ENCODE measurements at regions not wholly inside any gene's neighbourhood (a gene's known extent, or its start where the extent isn't known, plus 50 kb on each side); places are given as distances from the start of the nearest gene placed in this dataset.

DNA sequence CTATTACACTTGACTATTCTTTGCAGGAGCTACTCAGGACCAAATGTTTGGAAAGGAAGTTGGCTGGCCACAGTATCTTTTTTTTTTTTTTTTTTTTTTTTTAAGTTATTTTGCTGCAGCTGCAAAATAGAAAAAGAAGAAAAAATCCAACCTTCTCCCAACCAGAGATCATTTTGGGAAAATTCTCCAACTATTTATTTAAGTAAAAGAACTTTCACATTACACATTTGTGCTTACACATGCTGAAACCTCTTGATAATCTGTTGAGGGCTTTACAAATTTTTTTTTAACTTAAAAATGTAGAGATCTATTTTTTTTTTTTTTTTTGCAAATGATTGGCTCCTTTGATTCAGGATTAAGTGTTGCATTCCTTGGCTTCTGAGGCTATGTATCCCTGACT, 148.0 kb downstream of the POLR2M start:
- H3K9me3 Mint-ChIP-seq: no peaks in the 10 kb centered on the region
- H3K27me3 Mint-ChIP-seq: peaks cover 35 to 36% of the 10 kb centered on the region in 2 donors
- H3K4me1 Mint-ChIP-seq: peaks cover 0 to 2% of the 10 kb centered on the region in 2 donors
- no peak for ATAC-seq (replicated peaks)
- no peak for DNase-seq
- no peak overlapping the region for H3K4me3 Mint-ChIP-seq
- H3K36me3 Mint-ChIP-seq: no peaks in the 10 kb centered on the region
- H3K27ac Mint-ChIP-seq: no peak overlapping the region

DNA sequence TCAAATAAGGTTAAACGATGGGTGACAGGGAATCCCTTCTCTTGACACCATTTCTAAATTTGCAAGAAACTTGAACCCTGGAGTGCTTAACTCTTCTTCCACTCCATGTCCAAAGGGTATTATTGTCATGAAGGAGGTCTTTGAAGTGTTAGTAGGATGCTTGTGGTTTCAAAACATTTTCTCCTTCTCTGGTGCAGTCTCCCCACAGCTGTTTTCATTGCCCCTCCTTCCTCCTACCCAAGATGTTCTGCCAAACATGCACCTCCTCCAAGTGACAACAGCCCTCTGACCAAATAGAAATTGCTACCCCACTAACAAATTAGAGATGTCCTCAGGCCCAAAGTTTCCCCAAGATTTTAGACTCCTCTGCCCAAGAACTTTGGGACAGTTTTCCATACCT, 151.4 kb downstream of the POLR2M start:
- peaks cover 0 to 2% of the 10 kb centered on the region in 2 donors for H3K4me1 Mint-ChIP-seq
- H3K9me3 Mint-ChIP-seq: no peaks in the 10 kb centered on the region
- peaks cover 26 to 28% of the 10 kb centered on the region in 2 donors for H3K27me3 Mint-ChIP-seq
- DNase-seq: no peak
- no peak overlapping the region for H3K4me3 Mint-ChIP-seq
- no peaks in the 10 kb centered on the region for H3K36me3 Mint-ChIP-seq
- ATAC-seq (replicated peaks): no peak
- no peak overlapping the region for H3K27ac Mint-ChIP-seq

DNA sequence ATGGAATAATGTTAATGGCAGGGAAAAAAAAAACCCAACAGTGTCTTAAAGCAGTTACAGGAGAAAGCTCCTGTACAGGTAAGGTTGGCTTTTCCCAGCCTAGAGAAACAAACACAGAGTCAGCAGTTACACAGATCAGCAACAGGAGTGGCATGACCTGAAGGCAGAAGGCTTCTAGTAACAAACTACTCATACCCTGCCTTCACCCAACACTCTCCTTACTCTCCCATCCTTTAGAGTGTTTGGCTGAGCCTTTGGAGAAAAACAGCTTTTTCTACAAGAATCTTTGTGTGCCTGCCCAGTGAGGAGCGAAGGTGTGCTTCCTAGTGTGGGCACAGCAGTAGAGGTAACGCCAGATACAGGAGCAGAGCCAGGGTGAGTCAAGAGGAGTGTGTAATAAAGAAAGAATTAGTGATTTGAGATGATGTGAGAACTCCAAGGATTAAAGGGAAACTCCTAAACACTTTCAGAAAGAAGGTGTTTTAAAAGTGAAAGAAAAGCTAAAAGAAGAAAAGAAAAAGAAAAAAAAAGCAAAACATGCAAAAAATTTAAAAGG, 152.7 kb downstream of the POLR2M start:
- Mint-ChIP-seq H3K27me3 (peaks cover 31 to 32% of the 10 kb centered on the region in 2 donors), H3K27ac (no peak overlapping the region), H3K36me3 (no peaks in the 10 kb centered on the region), H3K9me3 (no peaks in the 10 kb centered on the region), H3K4me3 (no peak overlapping the region), H3K4me1 (peaks cover 0 to 2% of the 10 kb centered on the region in 2 donors)
- DNase-seq: no peak
- ATAC-seq (replicated peaks): no peak

DNA sequence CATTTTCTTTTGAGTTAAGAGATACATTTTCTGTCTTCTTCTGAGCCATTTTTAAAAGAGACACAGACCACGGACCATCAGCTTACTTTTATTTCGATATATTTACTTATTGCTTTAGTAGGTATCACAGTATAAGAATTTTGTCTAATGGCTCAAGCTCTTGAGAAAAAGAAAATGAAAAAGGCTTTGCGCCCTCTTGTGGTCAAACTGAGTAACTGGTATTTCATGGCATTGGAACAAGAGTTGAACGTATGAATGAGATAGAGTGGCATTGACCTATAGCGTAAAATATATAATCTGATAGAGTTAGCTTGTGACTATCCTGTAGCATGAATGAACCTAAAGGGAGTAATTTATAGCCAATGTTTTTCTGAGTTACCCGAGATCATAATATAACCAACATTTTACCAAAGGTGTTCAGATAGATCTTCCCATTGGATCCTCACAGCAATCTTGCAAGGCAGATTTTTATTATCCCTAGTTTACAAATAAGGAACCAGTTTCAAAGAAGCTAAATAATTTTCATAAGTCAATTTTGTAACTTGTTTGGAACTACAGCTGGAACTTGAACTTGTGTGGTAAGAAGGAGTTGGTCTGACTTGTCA, 154.6 kb downstream of the POLR2M start:
- peaks cover 2 to 4% of the 10 kb centered on the region in 2 donors for H3K4me1 Mint-ChIP-seq
- no peaks in the 10 kb centered on the region for H3K36me3 Mint-ChIP-seq
- ATAC-seq (replicated peaks): peak; percentile 36 to 52
- peaks cover 33 to 34% of the 10 kb centered on the region in 2 donors for H3K27me3 Mint-ChIP-seq
- H3K9me3 Mint-ChIP-seq: no peaks in the 10 kb centered on the region
- no peak overlapping the region for H3K4me3 Mint-ChIP-seq
- H3K27ac Mint-ChIP-seq: no peak overlapping the region
- DNase-seq: no peak

DNA sequence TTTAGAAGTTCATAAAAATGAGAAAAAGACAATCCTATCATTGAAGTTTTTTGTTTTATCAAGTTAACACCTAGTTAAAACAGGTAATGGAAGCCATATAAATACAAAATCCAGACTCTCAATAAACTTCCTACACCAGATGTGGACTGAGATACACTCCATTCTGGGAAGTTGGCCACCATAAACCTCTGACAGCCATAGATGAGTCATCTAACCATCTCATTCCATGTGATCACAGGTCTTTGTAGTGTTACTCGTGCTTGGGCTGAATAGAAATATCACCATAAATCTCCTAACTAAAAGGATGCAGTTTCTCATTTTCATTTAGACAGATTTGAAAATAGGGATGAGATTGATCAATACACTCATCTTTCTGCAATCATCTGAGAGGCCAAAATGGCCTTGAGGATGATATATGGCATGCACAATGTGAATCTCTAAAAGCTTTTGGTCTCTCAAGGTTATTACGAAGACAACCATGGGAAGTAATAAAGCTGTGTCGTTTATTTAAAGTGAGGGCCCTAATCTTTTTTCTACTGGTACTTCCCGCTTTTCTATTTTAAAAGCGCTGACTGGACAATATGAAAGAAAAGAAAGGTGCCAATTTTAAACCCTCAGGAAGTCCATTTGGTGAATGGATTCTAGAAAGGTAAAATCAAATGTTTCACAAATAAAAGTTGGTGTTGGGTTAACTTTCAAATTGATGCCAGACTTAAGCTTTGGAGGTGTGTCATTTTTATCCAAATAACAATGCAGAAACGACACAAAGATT, 155.5 kb downstream of the POLR2M start:
- H3K9me3 Mint-ChIP-seq: no peaks in the 10 kb centered on the region
- ATAC-seq (replicated peaks) (no peak), DNase-seq (no peak)
- H3K27me3 Mint-ChIP-seq: peaks cover 31 to 34% of the 10 kb centered on the region in 2 donors
- H3K36me3 Mint-ChIP-seq: no peaks in the 10 kb centered on the region
- peaks cover 2 to 4% of the 10 kb centered on the region in 2 donors for H3K4me1 Mint-ChIP-seq
- H3K4me3 Mint-ChIP-seq: no peak overlapping the region
- H3K27ac Mint-ChIP-seq: no peak overlapping the region

DNA sequence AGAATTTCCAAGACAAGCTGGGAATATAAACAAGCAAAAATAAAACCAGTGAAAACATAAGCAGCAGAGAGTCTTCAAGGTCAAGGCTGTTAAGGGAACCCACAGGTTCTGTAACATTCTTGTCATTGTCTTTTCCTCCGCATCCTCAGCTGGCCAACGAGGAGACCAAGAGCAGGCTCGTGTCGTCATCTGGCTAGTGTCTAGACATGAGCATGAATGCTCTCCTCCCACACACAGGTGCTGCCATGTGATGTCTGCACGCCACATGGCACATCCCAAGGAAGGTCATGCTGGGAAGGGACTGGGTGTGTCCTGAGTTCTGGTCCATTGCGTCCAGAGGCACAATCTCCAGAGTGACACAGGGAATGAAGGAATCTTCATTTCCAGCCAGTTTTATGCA, 156.2 kb downstream of the POLR2M start:
- ATAC-seq (replicated peaks) (no peak), DNase-seq (no peak)
- Mint-ChIP-seq H3K4me3 (no peak overlapping the region), H3K9me3 (no peaks in the 10 kb centered on the region), H3K4me1 (peaks cover 3 to 7% of the 10 kb centered on the region in 2 donors), H3K36me3 (no peaks in the 10 kb centered on the region), H3K27me3 (peaks cover 39 to 40% of the 10 kb centered on the region in 2 donors), H3K27ac (no peak overlapping the region)

DNA sequence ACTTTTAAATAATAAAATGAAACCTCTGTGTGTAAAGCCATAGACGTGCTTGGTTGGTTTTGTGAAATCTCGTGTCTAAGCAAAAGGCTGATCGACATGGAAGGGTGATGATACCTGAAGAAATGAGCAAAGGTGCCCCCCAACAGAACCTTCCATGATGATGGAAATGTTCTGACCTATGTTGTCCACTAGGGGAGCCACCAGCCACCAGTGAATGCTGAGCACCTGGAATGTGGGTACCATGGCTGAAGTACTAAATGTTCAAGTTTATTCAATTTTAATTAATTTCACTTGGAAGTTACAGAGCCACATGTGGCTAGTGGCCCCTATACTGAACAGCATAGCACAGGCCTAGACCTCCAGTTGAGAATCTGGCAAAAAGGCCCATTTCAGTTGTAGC, 158.8 kb downstream of the POLR2M start:
- DNase-seq (no peak), ATAC-seq (replicated peaks) (no peak)
- no peak overlapping the region for H3K27ac Mint-ChIP-seq
- peaks cover 3 to 16% of the 10 kb centered on the region in 2 donors for H3K4me1 Mint-ChIP-seq
- peaks cover 48 to 50% of the 10 kb centered on the region in 2 donors for H3K27me3 Mint-ChIP-seq
- no peak overlapping the region for H3K4me3 Mint-ChIP-seq
- peaks cover 0 to 6% of the 10 kb centered on the region in 2 donors for H3K9me3 Mint-ChIP-seq
- no peaks in the 10 kb centered on the region for H3K36me3 Mint-ChIP-seq

DNA sequence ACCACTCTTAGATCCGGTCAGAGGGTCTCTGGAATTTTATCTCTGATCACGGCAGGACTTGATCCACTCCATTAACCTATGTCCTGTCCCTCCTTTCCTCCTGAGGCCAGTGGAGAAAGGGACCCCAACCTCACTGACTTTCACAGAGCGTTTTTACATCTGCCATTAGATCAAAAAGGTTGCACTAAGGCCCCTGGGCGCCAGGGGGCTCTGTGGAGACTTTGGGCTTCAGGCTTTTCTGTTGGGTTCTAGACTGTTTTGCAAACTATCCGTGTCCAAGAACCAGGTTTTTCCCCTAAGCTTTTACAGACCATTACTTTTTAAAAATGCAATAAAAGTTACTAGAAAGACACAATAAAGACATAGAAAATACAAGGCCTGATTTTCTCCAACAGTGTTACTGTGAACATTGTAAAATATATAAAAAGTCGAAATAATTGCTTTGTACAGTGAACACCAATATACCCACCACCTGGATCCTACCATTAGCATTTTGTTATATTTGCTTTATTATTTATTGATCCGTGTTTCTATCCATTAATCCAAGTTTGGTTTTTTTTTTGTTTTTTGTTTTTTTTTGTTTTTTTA, 159.7 kb downstream of the POLR2M start:
- peaks cover 0 to 6% of the 10 kb centered on the region in 2 donors for H3K9me3 Mint-ChIP-seq
- ATAC-seq (replicated peaks): peak; percentile 53 to 60
- H3K27me3 Mint-ChIP-seq: peaks cover 51 to 54% of the 10 kb centered on the region in 2 donors
- DNase-seq: peak; percentile 12
- peaks cover 3 to 16% of the 10 kb centered on the region in 2 donors for H3K4me1 Mint-ChIP-seq
- no peak overlapping the region for H3K4me3 Mint-ChIP-seq
- no peaks in the 10 kb centered on the region for H3K36me3 Mint-ChIP-seq
- no peak overlapping the region for H3K27ac Mint-ChIP-seq

DNA sequence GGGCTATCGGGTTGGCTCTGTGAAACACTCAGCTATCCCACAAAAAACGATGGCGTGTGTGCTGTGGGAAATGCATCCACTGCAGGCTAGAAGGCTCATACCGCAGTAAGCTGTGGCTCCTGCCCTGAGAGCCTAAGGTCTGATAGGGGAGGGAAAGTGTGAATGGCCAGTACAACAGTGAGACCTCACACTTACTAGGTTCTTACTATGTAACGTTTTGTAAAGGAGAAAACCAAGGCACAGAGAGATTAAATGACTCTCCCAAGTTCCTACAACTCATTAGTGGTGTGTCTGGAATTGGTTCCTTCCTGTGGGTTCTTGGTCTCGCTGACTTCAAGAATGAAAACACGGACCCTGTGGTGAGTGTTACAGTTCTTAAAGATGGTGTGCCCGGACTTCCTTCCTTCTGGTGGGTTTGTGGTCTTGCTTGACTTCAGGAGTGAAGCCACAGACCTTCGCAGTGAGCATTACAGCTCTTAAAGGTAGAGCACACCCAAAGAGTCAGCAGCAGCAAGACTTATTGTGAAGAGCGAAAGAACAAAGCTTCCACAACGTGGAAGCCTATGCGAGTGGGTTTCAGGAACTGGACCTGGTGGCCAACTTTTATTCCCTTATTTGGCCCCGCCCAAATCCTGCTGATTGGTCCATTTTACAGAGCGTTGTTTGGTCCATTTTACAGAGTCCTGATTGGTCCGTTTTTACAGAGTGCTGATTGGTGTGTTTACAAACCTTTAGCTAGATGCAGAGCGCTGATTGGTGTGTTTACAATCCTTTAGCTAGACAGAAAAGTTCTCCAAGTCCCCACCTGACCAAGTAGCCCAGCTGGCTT, 161.7 kb downstream of the POLR2M start:
- ATAC-seq (replicated peaks): peak; percentile 14 to 31
- no peak overlapping the region for H3K4me3 Mint-ChIP-seq
- no peak overlapping the region for H3K27ac Mint-ChIP-seq
- H3K27me3 Mint-ChIP-seq: peaks cover 44 to 60% of the 10 kb centered on the region in 2 donors
- H3K9me3 Mint-ChIP-seq: peaks cover 0 to 6% of the 10 kb centered on the region in 2 donors
- H3K4me1 Mint-ChIP-seq: peaks cover 3 to 16% of the 10 kb centered on the region in 2 donors
- no peaks in the 10 kb centered on the region for H3K36me3 Mint-ChIP-seq
- no peak for DNase-seq

DNA sequence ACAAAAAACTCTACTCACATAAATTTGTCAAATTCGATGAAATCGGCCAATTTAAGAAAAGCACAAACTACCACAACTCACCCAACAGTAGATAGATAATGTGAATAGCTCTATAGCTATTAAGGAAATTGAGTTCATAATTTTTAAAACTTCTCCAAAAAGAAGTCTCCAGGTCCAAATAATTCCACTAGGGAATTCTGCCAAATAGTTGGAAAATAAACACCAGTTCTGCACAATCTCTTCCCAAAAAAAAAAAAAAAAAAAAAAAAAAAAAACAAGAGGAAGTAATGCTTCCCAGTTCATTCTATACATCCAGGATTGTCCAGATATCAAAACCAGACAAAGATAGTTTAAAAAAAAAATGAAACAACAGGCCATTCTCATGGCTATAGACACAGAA, 164.2 kb downstream of the POLR2M start:
- DNase-seq (no peak), ATAC-seq (replicated peaks) (no peak)
- peaks cover 44 to 66% of the 10 kb centered on the region in 2 donors for H3K27me3 Mint-ChIP-seq
- H3K9me3 Mint-ChIP-seq: peaks cover 9 to 14% of the 10 kb centered on the region in 2 donors
- H3K4me1 Mint-ChIP-seq: peaks cover 3 to 16% of the 10 kb centered on the region in 2 donors
- peaks cover 3 to 4% of the 10 kb centered on the region in 2 donors for H3K36me3 Mint-ChIP-seq
- no peak overlapping the region for H3K27ac Mint-ChIP-seq
- H3K4me3 Mint-ChIP-seq: no peak overlapping the region

DNA sequence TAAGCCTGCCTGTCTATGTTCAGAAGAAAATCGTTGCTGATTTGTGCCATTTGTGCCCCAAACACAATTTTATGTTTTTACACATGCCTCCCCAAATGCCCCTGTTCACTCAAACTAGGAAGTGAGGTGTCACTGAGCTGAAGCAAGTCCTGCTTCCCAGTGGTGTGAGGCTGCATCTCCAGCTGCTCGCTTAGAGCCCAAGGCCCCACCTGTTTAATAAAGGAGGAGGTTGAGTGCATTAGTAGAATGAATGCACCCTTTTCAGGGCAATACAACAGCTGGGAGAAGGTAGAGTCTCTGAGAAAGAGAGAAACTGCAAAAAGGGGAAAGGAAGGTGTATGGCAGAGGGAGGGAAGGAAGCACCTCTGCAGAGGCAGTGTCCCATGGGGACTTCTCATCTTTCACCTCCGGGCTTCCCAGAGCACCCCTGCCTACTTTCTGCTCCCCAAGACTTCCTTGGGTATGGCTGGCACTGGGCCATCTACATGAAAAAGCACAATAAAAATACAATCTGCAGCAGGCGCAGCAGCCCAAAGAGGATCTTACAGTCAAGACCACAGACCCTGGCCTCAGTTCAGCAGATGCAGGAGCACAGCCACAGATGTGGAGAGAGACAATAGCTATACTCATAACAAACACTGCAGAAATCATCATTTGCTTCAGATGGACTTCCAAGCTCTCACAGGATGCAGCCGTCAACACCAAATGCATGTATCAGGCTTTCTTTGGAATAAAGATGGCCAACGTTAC, 165.9 kb downstream of the POLR2M start:
- H3K27me3 Mint-ChIP-seq: peaks cover 42 to 69% of the 10 kb centered on the region in 2 donors
- peaks cover 3 to 4% of the 10 kb centered on the region in 2 donors for H3K36me3 Mint-ChIP-seq
- ATAC-seq (replicated peaks): no peak
- no peak overlapping the region for H3K27ac Mint-ChIP-seq
- peaks cover 3 to 13% of the 10 kb centered on the region in 2 donors for H3K4me1 Mint-ChIP-seq
- H3K4me3 Mint-ChIP-seq: no peak overlapping the region
- peaks cover 14 to 21% of the 10 kb centered on the region in 2 donors for H3K9me3 Mint-ChIP-seq
- no peak for DNase-seq

DNA sequence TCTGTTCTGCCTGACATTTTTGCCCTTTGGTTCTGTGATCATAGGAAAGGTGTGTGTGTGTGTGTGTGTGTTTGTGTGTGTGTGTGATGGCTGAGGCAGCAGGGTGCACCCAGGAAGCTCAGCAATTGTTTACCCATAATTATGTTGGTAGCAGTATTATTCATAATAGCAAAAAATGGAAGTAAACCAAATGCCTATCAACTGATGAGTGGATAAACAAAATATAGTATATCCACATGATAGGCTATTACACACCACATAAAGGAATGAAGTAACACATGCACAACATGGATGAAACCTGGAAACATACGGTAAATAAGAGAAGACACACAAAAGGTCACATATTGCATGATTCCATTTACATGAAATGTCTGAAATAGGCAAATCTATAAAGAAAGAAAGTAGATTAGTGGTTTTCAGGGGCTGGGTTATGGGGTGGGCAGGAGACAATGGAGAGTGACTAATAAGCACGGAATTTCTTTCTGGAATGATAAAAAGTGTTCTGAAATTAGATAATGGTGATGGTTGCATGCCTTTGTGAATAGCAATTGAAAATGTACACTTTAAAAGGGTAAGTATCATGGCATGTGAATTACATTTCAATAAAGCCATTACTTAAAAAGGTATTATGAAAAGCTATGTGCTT, 167.2 kb downstream of the POLR2M start:
- peaks cover 33 to 57% of the 10 kb centered on the region in 2 donors for H3K27me3 Mint-ChIP-seq
- H3K9me3 Mint-ChIP-seq: peaks cover 14 to 16% of the 10 kb centered on the region in 2 donors
- peaks cover 0 to under 1% of the 10 kb centered on the region in 2 donors for H3K4me1 Mint-ChIP-seq
- H3K36me3 Mint-ChIP-seq: peaks cover 3 to 4% of the 10 kb centered on the region in 2 donors
- DNase-seq: no peak
- no peak for ATAC-seq (replicated peaks)
- H3K27ac Mint-ChIP-seq: no peak overlapping the region
- no peak overlapping the region for H3K4me3 Mint-ChIP-seq

DNA sequence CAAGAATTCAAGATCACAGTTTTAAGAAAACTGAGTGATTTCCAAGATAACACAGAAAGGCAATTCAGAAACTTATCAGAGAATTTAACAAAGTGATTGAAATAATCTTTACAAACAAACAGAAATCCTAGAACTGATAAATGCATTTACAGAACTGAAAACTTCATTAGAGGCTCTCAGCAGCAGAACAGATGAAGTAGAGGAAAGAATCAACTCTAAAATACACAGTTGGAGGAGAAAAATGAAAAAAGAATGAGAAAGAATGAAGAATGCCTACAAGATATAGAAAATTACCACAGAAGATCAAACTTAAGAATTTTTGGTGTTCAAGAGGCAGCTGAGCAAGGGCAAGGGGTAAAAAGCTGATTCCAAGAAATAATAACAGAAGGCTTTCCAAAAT, 168.8 kb downstream of the POLR2M start:
- Mint-ChIP-seq H3K27ac (no peak overlapping the region), H3K27me3 (peaks cover 18 to 42% of the 10 kb centered on the region in 2 donors), H3K4me3 (no peak overlapping the region), H3K36me3 (peaks cover 3 to 4% of the 10 kb centered on the region in 2 donors), H3K9me3 (peaks cover 14 to 16% of the 10 kb centered on the region in 2 donors), H3K4me1 (no peaks in the 10 kb centered on the region)
- ATAC-seq (replicated peaks) (no peak), DNase-seq (no peak)

Measured in stimulated activated naive B cell treated with anti-CD40 and anti-IgM and Interleukin-4, amounts not matched to agents 10 μg/mL and 1 μg/mL and 100 μg/mL, for 72 hours (primary cell).